HCT116 (cell line): ENCODE measurements at regions not wholly inside any gene's neighbourhood (a gene's known extent, or its start where the extent isn't known, plus 50 kb on each side); places are given as distances from the start of the nearest gene placed in this dataset.

Source experiments
- ATAC-seq: fragments of 200-7000 bp; cut with Tn5 transposase; 2 replicates; pipeline ENCODE4 v1.9.1; 2020; ENCODE audit warnings: mild to moderate bottlenecking, moderate library complexity
- BruUV-seq: library from RNA; stranded (reverse); fragments of 400-500 nt; replicated peaks from 2 replicates; lab custom pipeline; 2021; lab: Mats Ljungman, UMichigan
- CTCF ChIA-PET: fragments of 300-600 bp; sonication (Branson Sonifier 250); formaldehyde crosslinking; loops from one replicate; lab custom pipeline; 2021; ENCODE audit warnings: antibody characterized with exemption; lab: Charles Lee
- POLR2A ChIA-PET: fragments of 300-600, 350-600 bp; sonication (Branson Sonifier 250); formaldehyde crosslinking; loops from one replicate; lab custom pipeline; 2021; ENCODE audit warnings: antibody characterized with exemption; lab: Charles Lee
- RAD21 ChIA-PET, 2 experiments: fragments of 300-600 bp; sonication (Branson Sonifier 250); formaldehyde crosslinking; loops; one replicate each; lab custom pipeline; 2023; ENCODE audit warnings: low total read pairs in 2 of 2; ENCODE audit not compliant: uncharacterized antibody in 2 of 2, unreplicated experiment in 2 of 2, low non-redundant PET in 1 of 2; lab: Charles Lee
- DNase-seq: peaks from one replicate; pipeline ENCODE4 v3.0.0-alpha.2; 2010; ENCODE audit warnings: low read depth, low spot score
- H2AFZ ChIP-seq: fragments of 200-600 bp; shearing (Covaris generic), sonication (generic); 2 replicates; pipeline ENCODE4 v1.6.1; 2017; ENCODE audit warnings: low read depth, mixed run types, mixed read lengths, antibody characterized with exemption, low read length; ENCODE audit not compliant: poor library complexity, severe bottlenecking
- H3K27ac ChIP-seq: 2 replicates; pipeline ENCODE4 v1.5.1; 2012; ENCODE audit warnings: low read depth, low read length
- H3K27me3 ChIP-seq: fragments of 200-600 bp; sonication (generic); 2 replicates; pipeline ENCODE4 v1.6.1; 2016; ENCODE audit warnings: mixed run types, low read length, mixed read lengths; ENCODE audit not compliant: insufficient read depth
- H3K36me3 ChIP-seq, 2 experiments: fragments of 200-500 bp in 1 of 2; fragments of 200-600 bp in 1 of 2; sonication (Bioruptor generic) in 1 of 2; sonication (generic) in 1 of 2; 2 replicates each; pipeline versions ENCODE4 v1.5.1 to v1.6.1; 2014 to 2016; ENCODE audit warnings: low read length in 2 of 2, inconsistent platforms in 1 of 2, mixed read lengths in 1 of 2, mixed run types in 1 of 2; ENCODE audit not compliant: insufficient read depth in 2 of 2, control insufficient read depth in 1 of 2
- H3K4me1 ChIP-seq, 2 experiments: fragments of 200-600 bp in 1 of 2; sonication (generic) in 1 of 2; 2 replicates each; pipeline versions ENCODE4 v1.5.1 to v1.6.1; 2012 to 2017; ENCODE audit warnings: low read length in 2 of 2, inconsistent platforms in 1 of 2, mild to moderate bottlenecking in 1 of 2, mixed read lengths in 1 of 2, mixed run types in 1 of 2, moderate library complexity in 1 of 2; ENCODE audit not compliant: insufficient read depth in 2 of 2, control insufficient read depth in 1 of 2
- H3K4me2 ChIP-seq: fragments of 200-600 bp; sonication (generic); 2 replicates; pipeline ENCODE4 v1.6.1; 2017; ENCODE audit warnings: mixed run types, low read length, mixed read lengths
- H3K4me3 ChIP-seq, 2 experiments: fragments of 200-600 bp in 1 of 2; sonication (generic) in 1 of 2; replicated peaks in 1 of 2; 2 replicates each; pipeline ENCODE4 v1.5.1; 2011 to 2016; ENCODE audit warnings: low read length in 2 of 2, control low read depth in 1 of 2, low read depth in 1 of 2, mild to moderate bottlenecking in 1 of 2, mixed read lengths in 1 of 2, mixed run types in 1 of 2
- H3K79me2 ChIP-seq: fragments of 200-600 bp; sonication (generic); 2 replicates; pipeline ENCODE4 v1.6.1; 2017; ENCODE audit warnings: mild to moderate bottlenecking, mixed run types, low read length, moderate library complexity, mixed read lengths; ENCODE audit not compliant: insufficient read depth
- H3K9ac ChIP-seq: fragments of 200-600 bp; sonication (generic); 2 replicates; pipeline ENCODE4 v1.6.1; 2016; ENCODE audit warnings: low read length, mixed read lengths
- H3K9me2 ChIP-seq: fragments of 200-600 bp; sonication (generic), shearing (Covaris generic); 2 replicates; pipeline ENCODE4 v1.6.1; 2017; ENCODE audit warnings: mixed run types, mild to moderate bottlenecking, moderate library complexity; ENCODE audit not compliant: insufficient read depth
- H3K9me3 ChIP-seq, 2 experiments: fragments of 200-500 bp in 1 of 2; fragments of 200-600 bp in 1 of 2; sonication (Bioruptor generic) in 1 of 2; sonication (generic) in 1 of 2; 2 replicates each; pipeline ENCODE4 v1.6.1; 2014 to 2017; ENCODE audit warnings: low read length in 2 of 2, mixed read lengths in 2 of 2, inconsistent platforms in 1 of 2, low read depth in 1 of 2, mild to moderate bottlenecking in 1 of 2, mixed run types in 1 of 2, moderate library complexity in 1 of 2; ENCODE audit not compliant: control insufficient read depth in 1 of 2, insufficient read depth in 1 of 2
- H4K20me1 ChIP-seq: fragments of 200-600 bp; sonication (generic), shearing (Covaris generic); 2 replicates; pipeline ENCODE4 v1.6.1; 2017; ENCODE audit warnings: mixed run types, mild to moderate bottlenecking, moderate library complexity; ENCODE audit not compliant: insufficient read depth
- ATF3 ChIP-seq: IDR thresholded peaks from 2 replicates; pipeline ENCODE4 v1.6.1; 2012
- CBX3 ChIP-seq: IDR thresholded peaks from 2 replicates; pipeline ENCODE4 v1.6.1; 2012; ENCODE audit warnings: low read depth
- EGR1 ChIP-seq: IDR thresholded peaks from 2 replicates; pipeline ENCODE4 v1.6.1; 2012; ENCODE audit warnings: low read depth
- EZH2phosphoT487 ChIP-seq: fragments of 200-600 bp; IDR thresholded peaks from 2 replicates; pipeline ENCODE4 v1.6.1; 2018; ENCODE audit warnings: antibody characterized with exemption, borderline replicate concordance
- JUND ChIP-seq: IDR thresholded peaks from 2 replicates; pipeline ENCODE4 v1.6.1; 2012
- POLR2A ChIP-seq: IDR thresholded peaks from 2 replicates; pipeline ENCODE4 v1.7.0; 2011; ENCODE audit warnings: borderline replicate concordance; ENCODE audit not compliant: insufficient read depth, insufficient read length; ENCODE audit errors: extremely low read depth
- SIN3A ChIP-seq: IDR thresholded peaks from 2 replicates; pipeline ENCODE4 v1.6.1; 2012; ENCODE audit warnings: low read depth
- SRF ChIP-seq: IDR thresholded peaks from 2 replicates; pipeline ENCODE4 v1.6.1; 2012; ENCODE audit warnings: low read depth
- TCF7L2 ChIP-seq: IDR thresholded peaks from 2 replicates; pipeline ENCODE4 v1.7.0; 2011; ENCODE audit warnings: borderline replicate concordance, inconsistent platforms; ENCODE audit not compliant: insufficient read depth, insufficient read length; ENCODE audit errors: extremely low read depth
- YY1 ChIP-seq: IDR thresholded peaks from 2 replicates; pipeline ENCODE4 v1.6.1; 2011; ENCODE audit warnings: low read length, low read depth, moderate library complexity, mild to moderate bottlenecking; ENCODE audit not compliant: insufficient replicate concordance; ENCODE audit errors: extremely low read depth
- ZFX ChIP-seq: fragments of 450-650 bp; IDR thresholded peaks from 2 replicates; pipeline ENCODE4 v1.6.1; 2017
- ZNF274 ChIP-seq: fragments of 200-500 bp; sonication (Bioruptor generic); IDR thresholded peaks from 2 replicates; pipeline ENCODE4 v1.6.1; 2014; ENCODE audit warnings: mild to moderate bottlenecking, low read depth, low read length, inconsistent platforms
- intact Hi-C: fragments of 100-400 bp; cut with micrococcal nuclease; formaldehyde crosslinking; loops from 2 replicates; pipeline ENCODE4 v1.10.0; 2022
- TF ChIP-seq, protein P1 (sequence below): IDR thresholded peaks from 2 replicates; pipeline ENCODE4 v1.6.1; 2012

- peaks cover 18% of the 10 kb centered on the region; the same call in 1 of the 2 replicates for H3K27me3 ChIP-seq
- no peak for DNase-seq
- H3K9ac ChIP-seq = no peak overlapping the region
- H4K20me1 ChIP-seq = no peaks in the 10 kb centered on the region
- POLR2A ChIA-PET = no interaction called here
- no peaks in the 10 kb centered on the region for H3K9me3 ChIP-seq
- no peaks in the 10 kb centered on the region for H3K9me2 ChIP-seq
- peaks cover 2 to 7% of the 10 kb centered on the region in 2 experiments; a peak in 2 of 4 replicates for H3K4me1 ChIP-seq
- no peak overlapping the region for H3K27ac ChIP-seq
- H2AFZ ChIP-seq = no peak overlapping the region
- ATAC-seq = no peak
- RAD21 ChIA-PET = no interaction called here
- TF ChIP-seq JUND (no peak), POLR2A (no peak), EGR1 (no peak), YY1 (no peak)
- TF ChIP-seq, all 23 proteins: peak for 0
- H3K79me2 ChIP-seq = no peaks in the 10 kb centered on the region
- no peaks in the 10 kb centered on the region for H3K36me3 ChIP-seq
- CTCF ChIA-PET = no interaction called here
- no peak overlapping the region for H3K4me2 ChIP-seq
- BruUV-seq = no TSS peak
- H3K4me3 ChIP-seq = no peak overlapping the region
- intact Hi-C loops = no loop called here
Observed at GRCh38 chr20:21019814-21020658, 86.1 kb downstream of the LINC00237 start.

GRCh38 chr20:21019468-21019813, 86.7 kb downstream of the LINC00237 start:
- ChIA-PET CTCF (no interaction called here), RAD21 (no interaction called here), POLR2A (no interaction called here)
- Histone ChIP-seq H3K9me3 (no peaks in the 10 kb centered on the region), H3K9ac (no peak overlapping the region), H3K9me2 (no peaks in the 10 kb centered on the region), H3K79me2 (no peaks in the 10 kb centered on the region), H4K20me1 (no peaks in the 10 kb centered on the region), H3K36me3 (no peaks in the 10 kb centered on the region), H3K4me2 (no peak overlapping the region), H3K4me3 (no peak overlapping the region), H3K27me3 (peaks cover 22% of the 10 kb centered on the region; the same call in 1 of the 2 replicates), H3K27ac (no peak overlapping the region), H2AFZ (no peak overlapping the region), H3K4me1 (peaks cover 2 to 7% of the 10 kb centered on the region in 2 experiments; a peak in 2 of 4 replicates)
- no peak for ATAC-seq
- intact Hi-C loops = no loop called here
- TF ChIP-seq YY1 (no peak), EGR1 (no peak), POLR2A (no peak), CBX3 (no peak), SRF (no peak), ZFX (no peak), JUND (no peak), SIN3A (no peak), ZNF274 (no peak), EZH2phosphoT487 (no peak), ATF3 (no peak), TCF7L2 (no peak)
- TF ChIP-seq, protein P1, sequence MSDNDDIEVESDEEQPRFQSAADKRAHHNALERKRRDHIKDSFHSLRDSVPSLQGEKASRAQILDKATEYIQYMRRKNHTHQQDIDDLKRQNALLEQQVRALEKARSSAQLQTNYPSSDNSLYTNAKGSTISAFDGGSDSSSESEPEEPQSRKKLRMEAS = no peak
- DNase-seq = no peak
- no TSS peak for BruUV-seq
